ENCODE measurements at regions not wholly inside any gene's neighbourhood (a gene's known extent, or its start where the extent isn't known, plus 50 kb on each side); places are given as distances from the start of the nearest gene placed in this dataset.

- TF ChIP-seq CTCF (IDR thresholded peaks at IDR 0.05 in 2 of 3, conservative IDR thresholded peaks at IDR 0.05 in 1 of 3; ENCODE audit: control insufficient read depth in 2 of 3, extremely low read depth in 1 of 3, insufficient read depth in 1 of 3, low read depth in 3 of 3, low read length in 3 of 3): no peak
- no peak for TF ChIP-seq TAF1 (IDR thresholded peaks at IDR 0.05; ENCODE audit: borderline replicate concordance, low read depth, low read length)
- no peak for TF ChIP-seq TCF3 (IDR thresholded peaks at IDR 0.05; ENCODE audit: borderline replicate concordance, insufficient read depth, low read depth, low read length)
- no peak for TF ChIP-seq BMI1 (IDR thresholded peaks at IDR 0.05; ENCODE audit: borderline replicate concordance)
- TF ChIP-seq, protein P1, sequence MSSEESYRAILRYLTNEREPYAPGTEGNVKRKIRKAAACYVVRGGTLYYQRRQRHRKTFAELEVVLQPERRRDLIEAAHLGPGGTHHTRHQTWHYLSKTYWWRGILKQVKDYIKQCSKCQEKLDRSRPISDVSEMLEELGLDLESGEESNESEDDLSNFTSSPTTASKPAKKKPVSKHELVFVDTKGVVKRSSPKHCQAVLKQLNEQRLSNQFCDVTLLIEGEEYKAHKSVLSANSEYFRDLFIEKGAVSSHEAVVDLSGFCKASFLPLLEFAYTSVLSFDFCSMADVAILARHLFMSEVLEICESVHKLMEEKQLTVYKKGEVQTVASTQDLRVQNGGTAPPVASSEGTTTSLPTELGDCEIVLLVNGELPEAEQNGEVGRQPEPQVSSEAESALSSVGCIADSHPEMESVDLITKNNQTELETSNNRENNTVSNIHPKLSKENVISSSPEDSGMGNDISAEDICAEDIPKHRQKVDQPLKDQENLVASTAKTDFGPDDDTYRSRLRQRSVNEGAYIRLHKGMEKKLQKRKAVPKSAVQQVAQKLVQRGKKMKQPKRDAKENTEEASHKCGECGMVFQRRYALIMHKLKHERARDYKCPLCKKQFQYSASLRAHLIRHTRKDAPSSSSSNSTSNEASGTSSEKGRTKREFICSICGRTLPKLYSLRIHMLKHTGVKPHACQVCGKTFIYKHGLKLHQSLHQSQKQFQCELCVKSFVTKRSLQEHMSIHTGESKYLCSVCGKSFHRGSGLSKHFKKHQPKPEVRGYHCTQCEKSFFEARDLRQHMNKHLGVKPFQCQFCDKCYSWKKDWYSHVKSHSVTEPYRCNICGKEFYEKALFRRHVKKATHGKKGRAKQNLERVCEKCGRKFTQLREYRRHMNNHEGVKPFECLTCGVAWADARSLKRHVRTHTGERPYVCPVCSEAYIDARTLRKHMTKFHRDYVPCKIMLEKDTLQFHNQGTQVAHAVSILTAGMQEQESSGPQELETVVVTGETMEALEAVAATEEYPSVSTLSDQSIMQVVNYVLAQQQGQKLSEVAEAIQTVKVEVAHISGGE (CRISPR knock-in tag; IDR thresholded peaks at IDR 0.05): no peak
- no peak for TF ChIP-seq CBFB (IDR thresholded peaks at IDR 0.05; ENCODE audit: low read depth)
- TF ChIP-seq USF2 (IDR thresholded peaks at IDR 0.05; ENCODE audit: borderline replicate concordance, low read depth, low read length): no peak
These were observed 255.7 kb upstream of the THUMPD2 start (continued) for GRCh38 chr2:40034801-40035200.

Data from GM12878 (cell line).